Mesendoderm (in vitro differentiated cells): ENCODE measurements at regions not wholly inside any gene's neighbourhood (a gene's known extent, or its start where the extent isn't known, plus 50 kb on each side); places are given as distances from the start of the nearest gene placed in this dataset.
"Not testable (repeated sequence)": the region's sequence is repeated elsewhere in the genome, so short reads cannot be mapped to it uniquely, and the experiment has no call there.

ENCODE experiments used
- DNase-seq: peaks from one replicate; pipeline ENCODE4 v3.0.0; 2013
- H2AK5ac ChIP-seq: 2 replicates; pipeline ENCODE4 v1.6.1; 2013; ENCODE audit warnings: low read length, inconsistent platforms
- H2BK120ac ChIP-seq: 2 replicates; pipeline ENCODE4 v1.6.1; 2013; ENCODE audit warnings: low read depth, mild to moderate bottlenecking, low read length, moderate library complexity, mixed read lengths
- H2BK15ac ChIP-seq: replicated peaks from 2 replicates; pipeline ENCODE4 v1.6.1; 2013; ENCODE audit warnings: low read depth, mild to moderate bottlenecking, moderate library complexity
- H2BK5ac ChIP-seq: 2 replicates; pipeline ENCODE4 v1.6.1; 2013; ENCODE audit warnings: low read length, inconsistent platforms
- H3K18ac ChIP-seq: 2 replicates; pipeline ENCODE4 v1.6.1; 2013; ENCODE audit warnings: mild to moderate bottlenecking, low read length, mixed read lengths
- H3K23ac ChIP-seq: one replicate; pipeline ENCODE4 v1.6.1; 2013; ENCODE audit warnings: low read length
- H3K27ac ChIP-seq: 2 replicates; pipeline ENCODE4 v1.5.1; 2013; ENCODE audit warnings: low read depth, mild to moderate bottlenecking, inconsistent platforms, low read length, moderate library complexity
- H3K27me3 ChIP-seq: 2 replicates; pipeline ENCODE4 v1.6.1; 2013; ENCODE audit warnings: low read length, control low read depth, mild to moderate bottlenecking, inconsistent platforms; ENCODE audit not compliant: insufficient read depth, poor library complexity
- H3K36me3 ChIP-seq: 2 replicates; pipeline ENCODE4 v1.6.1; 2013; ENCODE audit warnings: low read length, inconsistent platforms; ENCODE audit not compliant: control insufficient read depth, insufficient read depth
- H3K4ac ChIP-seq: one replicate; pipeline ENCODE4 v1.6.1; 2013; ENCODE audit warnings: low read depth, mild to moderate bottlenecking, low read length, moderate library complexity
- H3K4me1 ChIP-seq: 2 replicates; pipeline ENCODE4 v1.6.1; 2013; ENCODE audit warnings: low read depth, low read length, inconsistent platforms; ENCODE audit not compliant: control insufficient read depth
- H3K4me2 ChIP-seq: 2 replicates; pipeline ENCODE4 v1.6.1; 2013; ENCODE audit warnings: low read length
- H3K4me3 ChIP-seq: 2 replicates; pipeline ENCODE4 v1.5.1; 2013; ENCODE audit warnings: mild to moderate bottlenecking, low read length
- H3K56ac ChIP-seq: one replicate; pipeline ENCODE4 v1.6.1; 2013; ENCODE audit warnings: low read length
- H3K79me1 ChIP-seq: 2 replicates; pipeline ENCODE4 v1.6.1; 2013; ENCODE audit warnings: low read length, inconsistent platforms
- H3K79me2 ChIP-seq: 2 replicates; pipeline ENCODE4 v1.6.1; 2013; ENCODE audit warnings: mild to moderate bottlenecking, low read length; ENCODE audit not compliant: control insufficient read depth, insufficient read depth
- H3K9ac ChIP-seq: 2 replicates; pipeline ENCODE4 v1.6.1; 2013; ENCODE audit warnings: low read length, inconsistent platforms
- H4K5ac ChIP-seq: one replicate; pipeline ENCODE4 v1.6.1; 2013; ENCODE audit warnings: low read length
- H4K8ac ChIP-seq: one replicate; pipeline ENCODE4 v1.6.1; 2013; ENCODE audit warnings: low read depth, mild to moderate bottlenecking, control low read depth, low read length, moderate library complexity
- WGBS: extraction: QIAGEN DNeasy Blood & Tissue Kit; methylation state at CpG from one replicate; pipeline ENCODE4 v1.1.7; 2013; ENCODE audit warnings: low lambda C conversion rate, missing lambda C conversion rate; ENCODE audit not compliant: insufficient coverage; ENCODE audit errors: extremely low coverage; 5-methylcytosine and 5-hydroxymethylcytosine counted together

DNA sequence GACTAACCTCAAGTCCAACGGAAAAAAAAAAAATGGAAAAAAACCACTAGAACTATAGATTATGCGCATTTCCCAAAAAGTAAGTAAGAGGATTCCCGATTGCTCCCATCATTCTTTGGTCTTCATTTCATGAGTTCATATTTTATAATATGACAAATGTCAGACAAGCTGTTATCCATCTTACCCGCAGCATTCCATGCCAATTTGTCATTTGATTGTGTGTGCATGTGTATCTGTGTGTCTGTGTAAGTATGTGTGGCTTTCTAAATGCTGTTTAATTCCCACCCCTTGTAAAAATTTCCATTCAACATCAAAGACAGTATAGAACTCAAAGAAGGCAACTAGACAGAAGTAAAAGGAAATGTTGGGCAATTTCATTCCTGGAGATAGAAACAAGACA lies 434.1 kb downstream of the CDH11 start:
- H3K4me3 ChIP-seq = no peak overlapping the region
- no peaks in the 10 kb centered on the region for H3K4me1 ChIP-seq
- H3K79me2 ChIP-seq = no peaks in the 10 kb centered on the region
- no peak for DNase-seq
- no peak overlapping the region for H2BK5ac ChIP-seq
- H2BK15ac ChIP-seq = no peak overlapping the region
- H2BK120ac ChIP-seq = no peak overlapping the region
- no peak overlapping the region for H4K8ac ChIP-seq
- H3K9ac ChIP-seq = no peak overlapping the region
- no peak overlapping the region for H2AK5ac ChIP-seq
- no CpG with 5 or more reads among the region's 4 CpGs for WGBS
- H3K27ac ChIP-seq = no peak overlapping the region
- no peak overlapping the region for H4K5ac ChIP-seq
- H3K56ac ChIP-seq = no peak overlapping the region
- no peaks in the 10 kb centered on the region for H3K36me3 ChIP-seq
- H3K23ac ChIP-seq = no peak overlapping the region
- H3K4ac ChIP-seq = no peak overlapping the region
- no peaks in the 10 kb centered on the region for H3K79me1 ChIP-seq
- no peaks in the 10 kb centered on the region for H3K27me3 ChIP-seq
- no peak overlapping the region for H3K4me2 ChIP-seq
- H3K18ac ChIP-seq = no peak overlapping the region

DNA sequence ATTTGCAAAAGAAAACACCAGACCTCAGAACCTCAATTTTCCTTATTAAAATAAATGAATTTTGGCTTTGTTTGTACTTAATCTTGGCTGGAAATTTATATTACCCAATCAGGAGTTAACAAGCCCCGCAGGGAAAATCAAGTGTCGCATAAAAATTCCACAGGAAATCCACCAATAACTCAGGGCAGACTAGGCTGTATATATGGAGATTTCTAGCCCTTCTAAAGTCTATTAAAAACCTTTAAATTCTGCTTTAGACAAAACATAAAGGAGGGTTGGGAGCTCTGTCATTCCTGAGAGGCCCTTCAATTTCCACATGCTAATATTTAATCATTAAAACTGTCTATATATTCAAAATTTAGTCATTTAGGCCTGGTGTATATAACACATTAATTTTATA lies 434.7 kb downstream of the CDH11 start:
- WGBS = no CpG with 5 or more reads among the region's 2 CpGs

DNA sequence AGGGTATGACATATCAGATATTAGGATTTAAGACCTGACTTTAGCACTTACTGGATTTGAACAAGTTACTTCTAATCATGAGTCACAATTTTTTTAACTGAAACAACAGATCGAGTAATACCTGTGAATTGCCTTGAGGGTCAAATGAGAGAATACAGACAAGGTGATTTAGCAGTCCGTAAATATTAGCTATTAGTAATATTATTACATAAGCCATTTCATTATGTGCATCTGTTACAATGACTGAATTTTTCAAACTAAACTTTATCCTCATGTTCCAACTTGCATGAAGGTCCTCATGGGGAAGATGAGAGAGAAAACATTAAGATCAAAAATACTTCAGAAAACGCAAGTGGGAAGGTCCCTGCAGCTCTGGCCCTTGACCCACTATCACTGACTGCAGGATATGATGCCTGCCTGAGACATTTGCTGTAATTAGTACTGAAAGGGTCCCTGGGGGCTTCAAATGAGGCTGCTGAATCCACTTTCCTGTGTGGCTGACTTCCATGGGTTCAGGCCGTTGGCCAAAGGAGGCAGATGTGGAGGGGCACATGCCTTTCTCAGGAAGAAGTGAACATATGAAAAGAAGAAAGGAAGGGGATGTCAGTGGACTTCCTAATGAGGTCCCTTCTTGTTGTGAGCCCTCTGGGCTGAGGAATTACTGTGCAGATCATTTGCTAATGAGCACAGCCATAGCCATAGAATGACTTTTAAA lies 441.7 kb downstream of the CDH11 start:
- no CpG with 5 or more reads among the region's 4 CpGs for WGBS
- Histone ChIP-seq H3K4me3 (no peak overlapping the region), H3K27ac (no peak overlapping the region), H3K56ac (no peak overlapping the region), H3K9ac (no peak overlapping the region), H2BK5ac (no peak overlapping the region), H3K4ac (no peak overlapping the region), H2AK5ac (no peak overlapping the region), H2BK120ac (no peak overlapping the region), H3K27me3 (no peaks in the 10 kb centered on the region), H4K8ac (no peak overlapping the region), H3K79me2 (no peaks in the 10 kb centered on the region), H4K5ac (no peak overlapping the region), H3K4me1 (no peaks in the 10 kb centered on the region), H3K18ac (no peak overlapping the region), H3K36me3 (no peaks in the 10 kb centered on the region), H3K79me1 (no peaks in the 10 kb centered on the region), H3K4me2 (no peak overlapping the region), H2BK15ac (no peak overlapping the region), H3K23ac (no peak overlapping the region)
- no peak for DNase-seq

More for the DNA sequence above, 434.7 kb downstream of the CDH11 start:
- no peak for DNase-seq
- H3K27me3 ChIP-seq = no peaks in the 10 kb centered on the region
- H3K9ac ChIP-seq = no peak overlapping the region
- H3K56ac ChIP-seq = no peak overlapping the region
- H2BK15ac ChIP-seq = no peak overlapping the region
- H4K5ac ChIP-seq = no peak overlapping the region
- H3K4ac ChIP-seq = no peak overlapping the region
- H3K79me1 ChIP-seq = no peaks in the 10 kb centered on the region
- H3K4me2 ChIP-seq = no peak overlapping the region
- no peaks in the 10 kb centered on the region for H3K79me2 ChIP-seq
- H3K4me1 ChIP-seq = no peaks in the 10 kb centered on the region
- H3K23ac ChIP-seq = no peak overlapping the region
- no peak overlapping the region for H2BK5ac ChIP-seq
- no peak overlapping the region for H3K4me3 ChIP-seq
- no peak overlapping the region for H2BK120ac ChIP-seq
- H3K27ac ChIP-seq = no peak overlapping the region
- no peak overlapping the region for H4K8ac ChIP-seq
- H3K36me3 ChIP-seq = no peaks in the 10 kb centered on the region
- no peak overlapping the region for H3K18ac ChIP-seq
- H2AK5ac ChIP-seq = no peak overlapping the region

DNA sequence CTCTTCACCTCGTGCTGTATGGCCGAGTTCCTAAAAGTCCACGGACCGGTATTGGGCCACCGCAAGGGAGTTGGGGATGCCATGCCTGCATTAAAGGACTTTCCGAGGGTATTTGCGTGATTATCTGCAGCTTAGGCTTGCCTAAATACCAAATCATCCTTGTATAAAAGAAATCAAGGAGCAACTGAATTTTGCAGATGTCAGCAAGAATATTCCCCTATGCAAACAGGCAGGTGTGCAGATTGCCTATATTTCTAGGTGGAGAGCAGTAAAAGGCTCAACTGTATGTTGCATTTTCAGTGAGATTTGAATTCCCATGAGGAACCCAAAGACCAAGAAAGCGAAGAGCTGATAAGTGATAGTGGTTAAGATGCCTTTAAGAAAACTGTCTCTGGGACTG lies 452.3 kb downstream of the CDH11 start:
- no peak overlapping the region for H2BK5ac ChIP-seq
- WGBS = no CpG with 5 or more reads among the region's 8 CpGs

DNA sequence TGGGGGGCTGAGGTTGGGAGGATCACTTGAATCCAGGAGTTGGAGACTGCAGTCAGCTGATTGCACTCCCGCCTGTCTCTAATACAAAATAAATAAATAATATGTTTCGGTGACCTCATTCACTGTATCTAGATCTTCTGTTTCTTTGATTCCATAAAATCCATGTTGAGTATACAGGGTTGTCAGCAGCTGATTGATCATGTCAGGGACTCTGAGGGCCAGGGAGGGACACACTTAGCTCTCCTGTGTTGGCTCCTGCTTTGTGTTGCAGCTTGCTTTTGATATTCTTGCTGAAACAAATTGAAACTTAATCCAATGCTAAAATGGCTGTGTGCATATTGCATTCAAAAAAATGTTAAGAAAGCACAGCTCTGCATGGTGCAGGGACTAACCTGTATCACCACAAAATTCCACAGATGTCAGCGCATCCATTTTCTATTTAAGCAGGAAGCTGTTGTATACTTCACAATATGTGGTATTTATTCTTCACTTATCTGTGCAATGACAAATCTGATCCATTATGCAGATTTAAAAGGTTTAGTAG lies 454.5 kb downstream of the CDH11 start:
- no peaks in the 10 kb centered on the region for H3K4me1 ChIP-seq
- H2BK5ac ChIP-seq = no peak overlapping the region
- H3K18ac ChIP-seq = no peak overlapping the region
- H3K4ac ChIP-seq = no peak overlapping the region
- H3K36me3 ChIP-seq = no peaks in the 10 kb centered on the region
- no peak overlapping the region for H3K4me2 ChIP-seq
- H3K79me1 ChIP-seq = no peaks in the 10 kb centered on the region
- no peak overlapping the region for H4K5ac ChIP-seq
- H3K27me3 ChIP-seq = no peaks in the 10 kb centered on the region
- no peak overlapping the region for H3K4me3 ChIP-seq
- no peak overlapping the region for H2BK120ac ChIP-seq
- no peak overlapping the region for H3K23ac ChIP-seq
- H3K27ac ChIP-seq = no peak overlapping the region
- H3K79me2 ChIP-seq = no peaks in the 10 kb centered on the region
- no peak for DNase-seq
- H2AK5ac ChIP-seq = no peak overlapping the region
- WGBS = no CpG with 5 or more reads among the region's 3 CpGs
- H4K8ac ChIP-seq = no peak overlapping the region
- H3K56ac ChIP-seq = no peak overlapping the region
- no peak overlapping the region for H3K9ac ChIP-seq
- H2BK15ac ChIP-seq = no peak overlapping the region

More for the DNA sequence above, 452.3 kb downstream of the CDH11 start:
- no peaks in the 10 kb centered on the region for H3K79me1 ChIP-seq
- H3K56ac ChIP-seq = no peak overlapping the region
- no peak overlapping the region for H2BK15ac ChIP-seq
- no peak overlapping the region for H3K9ac ChIP-seq
- no peaks in the 10 kb centered on the region for H3K36me3 ChIP-seq
- H3K79me2 ChIP-seq = no peaks in the 10 kb centered on the region
- H2AK5ac ChIP-seq = no peak overlapping the region
- H3K18ac ChIP-seq = no peak overlapping the region
- H3K27ac ChIP-seq = no peak overlapping the region
- H2BK120ac ChIP-seq = no peak overlapping the region
- no peak overlapping the region for H3K4ac ChIP-seq
- no peak overlapping the region for H3K23ac ChIP-seq
- no peak for DNase-seq
- no peaks in the 10 kb centered on the region for H3K27me3 ChIP-seq
- no peak overlapping the region for H4K8ac ChIP-seq
- H3K4me3 ChIP-seq = no peak overlapping the region
- no peak overlapping the region for H3K4me2 ChIP-seq
- H3K4me1 ChIP-seq = no peaks in the 10 kb centered on the region
- H4K5ac ChIP-seq = no peak overlapping the region

DNA sequence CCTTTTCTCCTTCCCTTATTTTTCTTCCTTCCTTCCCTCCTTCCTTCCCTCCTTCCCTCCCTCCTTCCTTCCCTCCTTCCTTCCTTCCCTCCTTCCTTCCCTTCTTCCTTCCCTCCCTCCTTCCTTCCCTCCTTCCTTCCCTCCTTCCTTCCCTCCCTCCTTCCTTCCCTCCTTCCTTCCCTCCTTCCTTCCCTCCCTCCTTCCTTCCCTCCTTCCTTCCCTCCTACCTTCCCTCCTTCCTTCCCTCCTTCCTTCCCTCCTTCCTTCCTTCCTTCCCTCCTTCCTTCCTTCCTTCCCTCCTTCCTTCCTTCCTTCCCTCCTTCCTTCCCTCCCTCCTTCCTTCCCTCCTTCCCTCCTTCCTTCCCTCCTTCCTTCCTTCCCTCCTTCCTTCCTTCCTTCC lies 459.6 kb downstream of the CDH11 start:
- not testable (repeated sequence) for H3K23ac ChIP-seq, DNase-seq, H3K4me2 ChIP-seq, H3K79me1 ChIP-seq, H2BK120ac ChIP-seq, H3K4ac ChIP-seq, H3K56ac ChIP-seq, H2BK15ac ChIP-seq, H2AK5ac ChIP-seq, H2BK5ac ChIP-seq, H4K8ac ChIP-seq, H4K5ac ChIP-seq, H3K4me1 ChIP-seq, H3K36me3 ChIP-seq, H3K79me2 ChIP-seq, H3K4me3 ChIP-seq, H3K27ac ChIP-seq, H3K9ac ChIP-seq, H3K27me3 ChIP-seq, H3K18ac ChIP-seq
